Muscle layer of colon (tissue), 2 donors: ENCODE measurements at regions not wholly inside any gene's neighbourhood (a gene's known extent, or its start where the extent isn't known, plus 50 kb on each side); places are given as distances from the start of the nearest gene placed in this dataset.
"Not testable (repeated sequence)": the region's sequence is repeated elsewhere in the genome, so short reads cannot be mapped to it uniquely, and the experiment has no call there.

Experiments used
- H3K27ac ChIP-seq: one replicate; pipeline ENCODE4 v1.7.0; 2013; ENCODE audit warnings: low read depth, mild to moderate bottlenecking, low read length, moderate library complexity
- H3K27me3 ChIP-seq, 2 donors: one replicate each; pipeline ENCODE4 v1.7.0; 2013; ENCODE audit warnings: low read length in 2 of 2, mild to moderate bottlenecking in 2 of 2; ENCODE audit not compliant: insufficient read depth in 2 of 2, control insufficient read depth in 1 of 2
- H3K36me3 ChIP-seq: one replicate; pipeline ENCODE4 v1.7.0; 2013; ENCODE audit warnings: mild to moderate bottlenecking, low read length; ENCODE audit not compliant: insufficient read depth
- H3K4me1 ChIP-seq: one replicate; pipeline ENCODE4 v1.7.0; 2013; ENCODE audit warnings: mild to moderate bottlenecking, low read length; ENCODE audit not compliant: insufficient read depth
- H3K4me3 ChIP-seq, 2 donors: one replicate each; pipeline ENCODE4 v1.7.0; 2013; ENCODE audit warnings: low read length in 2 of 2, low read depth in 1 of 2, mild to moderate bottlenecking in 1 of 2, moderate library complexity in 1 of 2
- H3K9ac ChIP-seq: one replicate; pipeline ENCODE4 v1.7.0; 2013; ENCODE audit warnings: low read length
- H3K9me3 ChIP-seq: one replicate; pipeline ENCODE4 v1.7.0; 2013; ENCODE audit warnings: mild to moderate bottlenecking, low read length
- donor health status: abdominal sarcoma.
- donor health status: Adenocarcinoma of cecum.

GRCh38 chr10:55183993-55184392 lies 383.0 kb upstream of the PCDH15 start:
- Histone ChIP-seq H3K9ac (no peak overlapping the region), H3K9me3 (no peaks in the 10 kb centered on the region), H3K36me3 (no peaks in the 10 kb centered on the region), H3K27me3 (no peaks in the 10 kb centered on the region), H3K4me3 (no peak overlapping the region), H3K27ac (no peak overlapping the region), H3K4me1 (no peaks in the 10 kb centered on the region)

- Histone ChIP-seq H3K4me1 (no peaks in the 10 kb centered on the region), H3K4me3 (no peak overlapping the region), H3K9me3 (no peaks in the 10 kb centered on the region), H3K36me3 (no peaks in the 10 kb centered on the region), H3K27me3 (no peaks in the 10 kb centered on the region), H3K27ac (no peak overlapping the region), H3K9ac (no peak overlapping the region)
Measured at GRCh38 chr10:55180357-55180756, 379.3 kb upstream of the PCDH15 start.

- Histone ChIP-seq H3K4me1 (no peaks in the 10 kb centered on the region), H3K27ac (no peak overlapping the region), H3K36me3 (no peaks in the 10 kb centered on the region), H3K9me3 (no peaks in the 10 kb centered on the region), H3K27me3 (no peaks in the 10 kb centered on the region), H3K4me3 (no peak overlapping the region), H3K9ac (no peak overlapping the region)
Measured at GRCh38 chr10:55174419-55174818, 373.4 kb upstream of the PCDH15 start.

- Histone ChIP-seq H3K27me3 (no peaks in the 10 kb centered on the region), H3K9me3 (no peaks in the 10 kb centered on the region), H3K27ac (no peak overlapping the region), H3K4me3 (no peak overlapping the region), H3K9ac (no peak overlapping the region), H3K4me1 (no peaks in the 10 kb centered on the region), H3K36me3 (no peaks in the 10 kb centered on the region)
Measured at GRCh38 chr10:55169493-55169892, 368.5 kb upstream of the PCDH15 start.

GRCh38 chr10:55168343-55168742 lies 367.3 kb upstream of the PCDH15 start:
- Histone ChIP-seq H3K4me1 (no peaks in the 10 kb centered on the region), H3K27me3 (no peaks in the 10 kb centered on the region), H3K36me3 (no peaks in the 10 kb centered on the region), H3K9ac (no peak overlapping the region), H3K4me3 (no peak overlapping the region), H3K9me3 (no peaks in the 10 kb centered on the region), H3K27ac (no peak overlapping the region)

GRCh38 chr10:55163388-55163979 lies 362.5 kb upstream of the PCDH15 start:
- no peak overlapping the region for H3K27ac ChIP-seq
- no peak overlapping the region for H3K4me3 ChIP-seq
- no peaks in the 10 kb centered on the region for H3K27me3 ChIP-seq
- H3K36me3 ChIP-seq: no peaks in the 10 kb centered on the region
- no peak overlapping the region for H3K9ac ChIP-seq
- no peaks in the 10 kb centered on the region for H3K9me3 ChIP-seq
- H3K4me1 ChIP-seq: no peaks in the 10 kb centered on the region

- not testable (repeated sequence) for H3K4me1 ChIP-seq, H3K4me3 ChIP-seq, H3K9ac ChIP-seq, H3K27me3 ChIP-seq, H3K27ac ChIP-seq, H3K36me3 ChIP-seq, H3K9me3 ChIP-seq
Measured at GRCh38 chr10:55162321-55162720, 361.3 kb upstream of the PCDH15 start.

GRCh38 chr10:55160655-55161283 lies 359.7 kb upstream of the PCDH15 start:
- Histone ChIP-seq H3K4me1 (no peaks in the 10 kb centered on the region), H3K27ac (no peak overlapping the region), H3K36me3 (no peaks in the 10 kb centered on the region), H3K9me3 (no peaks in the 10 kb centered on the region), H3K27me3 (no peaks in the 10 kb centered on the region), H3K4me3 (no peak overlapping the region), H3K9ac (no peak overlapping the region)

- Histone ChIP-seq H3K9ac (no peak overlapping the region), H3K4me1 (no peaks in the 10 kb centered on the region), H3K27me3 (no peaks in the 10 kb centered on the region), H3K36me3 (no peaks in the 10 kb centered on the region), H3K27ac (no peak overlapping the region), H3K9me3 (no peaks in the 10 kb centered on the region), H3K4me3 (no peak overlapping the region)
Measured at GRCh38 chr10:55158633-55159032, 357.6 kb upstream of the PCDH15 start.

DNA sequence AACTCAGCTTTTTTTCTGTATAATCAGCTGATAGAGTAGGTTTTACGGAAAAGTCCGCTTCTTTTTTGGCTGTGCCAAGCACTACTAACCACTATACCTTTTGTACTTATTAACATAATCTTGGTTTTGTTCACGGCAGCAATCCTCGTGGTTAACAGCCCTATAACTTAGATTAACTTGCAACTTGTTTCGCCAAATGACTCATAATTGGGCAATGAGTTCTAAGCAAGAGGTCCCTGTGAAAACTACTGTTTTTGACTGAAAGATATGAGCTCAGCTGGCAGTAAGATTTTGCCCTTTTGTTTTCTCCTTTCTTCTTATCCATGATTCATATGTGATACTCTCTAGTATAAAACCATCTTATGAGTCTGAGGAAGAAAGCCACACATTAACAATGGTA lies 345.0 kb upstream of the PCDH15 start:
- H3K4me1 ChIP-seq: no peaks in the 10 kb centered on the region
- H3K36me3 ChIP-seq: no peaks in the 10 kb centered on the region
- no peak overlapping the region for H3K4me3 ChIP-seq
- H3K9me3 ChIP-seq: no peaks in the 10 kb centered on the region
- no peak overlapping the region for H3K27ac ChIP-seq
- H3K9ac ChIP-seq: no peak overlapping the region
- no peaks in the 10 kb centered on the region for H3K27me3 ChIP-seq

GRCh38 chr10:55144001-55144400 lies 343.0 kb upstream of the PCDH15 start:
- H3K9ac ChIP-seq: no peak overlapping the region
- no peaks in the 10 kb centered on the region for H3K27me3 ChIP-seq
- no peaks in the 10 kb centered on the region for H3K36me3 ChIP-seq
- H3K4me3 ChIP-seq: no peak overlapping the region
- H3K9me3 ChIP-seq: no peaks in the 10 kb centered on the region
- no peaks in the 10 kb centered on the region for H3K4me1 ChIP-seq
- H3K27ac ChIP-seq: no peak overlapping the region

- H3K36me3 ChIP-seq: no peaks in the 10 kb centered on the region
- no peaks in the 10 kb centered on the region for H3K27me3 ChIP-seq
- no peaks in the 10 kb centered on the region for H3K4me1 ChIP-seq
- H3K4me3 ChIP-seq: no peak overlapping the region
- no peaks in the 10 kb centered on the region for H3K9me3 ChIP-seq
- no peak overlapping the region for H3K27ac ChIP-seq
- H3K9ac ChIP-seq: no peak overlapping the region
Measured at GRCh38 chr10:55141892-55142291, 340.9 kb upstream of the PCDH15 start.
